ENCODE measurements at regions not wholly inside any gene's neighbourhood (a gene's known extent, or its start where the extent isn't known, plus 50 kb on each side); places are given as distances from the start of the nearest gene placed in this dataset.

DNA sequence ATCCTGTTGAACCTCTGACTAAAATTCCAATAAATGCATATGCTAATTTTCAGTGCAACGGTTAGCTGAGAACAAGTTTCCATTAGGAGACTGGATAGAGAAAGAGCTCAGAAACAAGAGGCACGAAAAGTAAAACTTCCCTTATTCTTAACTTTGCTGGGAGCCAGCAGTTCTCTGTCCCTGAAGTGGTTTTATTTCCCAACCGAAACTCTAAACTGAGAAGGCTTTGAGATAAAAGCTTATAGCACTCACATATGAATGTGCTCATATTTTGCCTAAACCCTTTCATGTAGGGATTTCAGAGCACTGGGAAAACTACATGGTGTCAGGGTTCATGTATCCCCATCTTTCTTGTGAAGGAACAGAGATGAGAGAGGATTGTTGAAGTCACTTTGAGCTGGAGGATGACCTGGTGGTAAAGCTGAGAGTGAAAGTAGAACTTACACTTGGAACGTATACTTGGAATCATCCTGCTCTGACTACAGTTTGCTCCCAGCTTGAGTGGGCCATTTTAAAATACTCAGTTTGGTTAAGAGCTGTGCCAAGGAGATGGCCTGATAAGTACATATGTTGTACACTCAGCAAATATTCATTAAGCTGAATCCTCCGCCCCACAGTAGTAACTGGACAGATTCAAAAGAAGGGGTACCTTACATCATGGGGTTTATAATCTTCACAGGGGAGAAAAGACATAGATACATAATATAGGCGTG is 324.2 kb upstream of the CNR1 start:
- H3K27ac ChIP-seq, result peak overlapping the region in 1 of 4 donors; percentile 10
- no peak overlapping the region for H3K4me3 ChIP-seq
- WGBS, 2 donors, result 64 to 71% methylated on average over 6 of the region's 6 CpGs

GRCh38 chr6:88483424-88483823 is 317.3 kb upstream of the CNR1 start:
- DNase-seq, result no peak

More for the DNA sequence above, 324.2 kb upstream of the CNR1 start:
- DNase-seq, result no peak
- intact Hi-C loops (cut with DNase I), result no loop called here
- TF ChIP-seq POLR2A (IDR thresholded peaks at IDR 0.05), result no peak
- Histone ChIP-seq H3K36me3 (no peaks in the 10 kb centered on the region), H3K27me3 (no peaks in the 10 kb centered on the region), H3K4me1 (no peaks in the 10 kb centered on the region), H3K9me3 (no peaks in the 10 kb centered on the region)

DNA sequence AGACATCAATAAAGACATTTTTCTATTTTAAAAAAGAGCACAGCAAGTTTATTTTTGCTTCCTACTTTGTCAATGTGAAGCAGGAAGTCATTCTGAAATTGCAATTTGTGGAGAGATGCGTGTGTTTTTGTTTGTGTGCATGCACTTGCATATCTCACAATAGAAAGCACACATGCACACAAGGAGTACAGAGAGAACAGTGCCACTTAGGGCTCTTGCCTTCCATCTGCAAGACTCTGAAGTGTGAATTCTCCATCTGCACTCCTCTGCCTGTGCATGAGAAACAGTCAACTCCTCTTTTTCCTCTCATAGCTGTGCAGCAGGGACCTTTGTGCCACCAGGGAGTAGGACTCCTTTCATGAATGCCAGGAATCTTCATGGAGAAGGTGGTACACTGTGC is 316.3 kb upstream of the CNR1 start:
- no peak for TF ChIP-seq POLR2A (IDR thresholded peaks at IDR 0.05)
- TF ChIP-seq, protein P1, sequence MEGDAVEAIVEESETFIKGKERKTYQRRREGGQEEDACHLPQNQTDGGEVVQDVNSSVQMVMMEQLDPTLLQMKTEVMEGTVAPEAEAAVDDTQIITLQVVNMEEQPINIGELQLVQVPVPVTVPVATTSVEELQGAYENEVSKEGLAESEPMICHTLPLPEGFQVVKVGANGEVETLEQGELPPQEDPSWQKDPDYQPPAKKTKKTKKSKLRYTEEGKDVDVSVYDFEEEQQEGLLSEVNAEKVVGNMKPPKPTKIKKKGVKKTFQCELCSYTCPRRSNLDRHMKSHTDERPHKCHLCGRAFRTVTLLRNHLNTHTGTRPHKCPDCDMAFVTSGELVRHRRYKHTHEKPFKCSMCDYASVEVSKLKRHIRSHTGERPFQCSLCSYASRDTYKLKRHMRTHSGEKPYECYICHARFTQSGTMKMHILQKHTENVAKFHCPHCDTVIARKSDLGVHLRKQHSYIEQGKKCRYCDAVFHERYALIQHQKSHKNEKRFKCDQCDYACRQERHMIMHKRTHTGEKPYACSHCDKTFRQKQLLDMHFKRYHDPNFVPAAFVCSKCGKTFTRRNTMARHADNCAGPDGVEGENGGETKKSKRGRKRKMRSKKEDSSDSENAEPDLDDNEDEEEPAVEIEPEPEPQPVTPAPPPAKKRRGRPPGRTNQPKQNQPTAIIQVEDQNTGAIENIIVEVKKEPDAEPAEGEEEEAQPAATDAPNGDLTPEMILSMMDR (IDR thresholded peaks at IDR 0.05), result no peak
- WGBS, 2 donors, result 31 to 64% methylated on average over 1 of the region's 1 CpG
- Histone ChIP-seq H3K36me3 (no peaks in the 10 kb centered on the region), H3K9me3 (no peaks in the 10 kb centered on the region), H3K4me1 (no peaks in the 10 kb centered on the region), H3K27me3 (no peaks in the 10 kb centered on the region), H3K27ac (no peak overlapping the region), H3K4me3 (no peak overlapping the region)
- DNase-seq, result no peak
- intact Hi-C loops (cut with DNase I), result no loop called here

More at GRCh38 chr6:88483424-88483823, 317.3 kb upstream of the CNR1 start:
- TF ChIP-seq, protein P1 (IDR thresholded peaks at IDR 0.05), result no peak
- TF ChIP-seq POLR2A (IDR thresholded peaks at IDR 0.05), result no peak
- no peaks in the 10 kb centered on the region for H3K9me3 ChIP-seq
- no peak overlapping the region for H3K27ac ChIP-seq
- no peaks in the 10 kb centered on the region for H3K4me1 ChIP-seq
- H3K4me3 ChIP-seq, result no peak overlapping the region
- WGBS, 2 donors, result 60 to 83% methylated on average over 1 to 2 of the region's 2 CpGs
- H3K36me3 ChIP-seq, result no peaks in the 10 kb centered on the region
- intact Hi-C loops (cut with DNase I), result no loop called here
- H3K27me3 ChIP-seq, result no peaks in the 10 kb centered on the region

GRCh38 chr6:88481519-88481918 is 315.4 kb upstream of the CNR1 start:
- Histone ChIP-seq H3K4me1 (no peaks in the 10 kb centered on the region), H3K27me3 (no peaks in the 10 kb centered on the region), H3K4me3 (no peak overlapping the region), H3K36me3 (no peaks in the 10 kb centered on the region), H3K9me3 (no peaks in the 10 kb centered on the region), H3K27ac (no peak overlapping the region)
- WGBS, 2 donors, result 45% methylated on average over 1 of the region's 1 CpG; no CpG with 5 or more reads in 1 of the 2 donors
- DNase-seq, result no peak
- intact Hi-C loops (cut with DNase I), result no loop called here
- TF ChIP-seq, protein P1 (IDR thresholded peaks at IDR 0.05), result no peak
- no peak for TF ChIP-seq POLR2A (IDR thresholded peaks at IDR 0.05)

DNA sequence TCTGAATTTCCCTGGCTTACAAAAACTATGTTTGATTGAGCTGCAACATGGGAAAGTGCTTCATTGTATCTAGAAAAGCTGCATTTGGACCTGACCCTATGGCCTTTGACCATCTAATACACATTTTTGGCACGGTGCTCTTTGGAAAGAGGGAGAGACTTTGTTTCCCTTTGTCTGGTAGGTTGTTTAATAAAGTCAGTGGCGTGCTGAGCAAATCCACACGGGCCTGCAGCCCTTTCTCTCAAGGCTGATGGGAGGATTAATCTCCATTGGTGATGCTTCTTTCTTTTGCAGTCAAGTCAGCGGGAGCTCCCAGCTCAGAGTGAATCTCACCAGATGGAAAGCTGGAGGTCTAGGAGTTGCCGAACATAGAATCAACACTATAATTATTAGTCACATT is 314.7 kb upstream of the CNR1 start:
- 60 to 68% methylated on average over 5 of the region's 5 CpGs for WGBS, 2 donors
- intact Hi-C loops (cut with DNase I), result no loop called here

More for the DNA sequence above, 314.7 kb upstream of the CNR1 start:
- Histone ChIP-seq H3K4me1 (no peaks in the 10 kb centered on the region), H3K27me3 (no peaks in the 10 kb centered on the region), H3K36me3 (no peaks in the 10 kb centered on the region), H3K27ac (no peak overlapping the region), H3K4me3 (no peak overlapping the region), H3K9me3 (no peaks in the 10 kb centered on the region)
- TF ChIP-seq, protein P1 (IDR thresholded peaks at IDR 0.05), result no peak
- TF ChIP-seq POLR2A (IDR thresholded peaks at IDR 0.05), result no peak
- DNase-seq, result no peak
